Stimulated activated CD4-positive, alpha-beta T cell treated with anti-CD3 and anti-CD28 coated beads, TNF-alpha, amount 100 ng/mL, for 24 hours (primary cell): ENCODE measurements at regions not wholly inside any gene's neighbourhood (a gene's known extent, or its start where the extent isn't known, plus 50 kb on each side); places are given as distances from the start of the nearest gene placed in this dataset.

Experiments used
- DNase-seq, 3 experiments: peaks; one replicate each; pipeline ENCODE4 v3.0.0-alpha.2; 2020; ENCODE audit warnings: low read depth in 3 of 3

GRCh38 chr5:124274949-124275348, 471.5 kb downstream of the ZNF608 start:
- DNase-seq: no peak

GRCh38 chr5:124264499-124264898, 481.9 kb downstream of the ZNF608 start:
- no peak for DNase-seq

DNA sequence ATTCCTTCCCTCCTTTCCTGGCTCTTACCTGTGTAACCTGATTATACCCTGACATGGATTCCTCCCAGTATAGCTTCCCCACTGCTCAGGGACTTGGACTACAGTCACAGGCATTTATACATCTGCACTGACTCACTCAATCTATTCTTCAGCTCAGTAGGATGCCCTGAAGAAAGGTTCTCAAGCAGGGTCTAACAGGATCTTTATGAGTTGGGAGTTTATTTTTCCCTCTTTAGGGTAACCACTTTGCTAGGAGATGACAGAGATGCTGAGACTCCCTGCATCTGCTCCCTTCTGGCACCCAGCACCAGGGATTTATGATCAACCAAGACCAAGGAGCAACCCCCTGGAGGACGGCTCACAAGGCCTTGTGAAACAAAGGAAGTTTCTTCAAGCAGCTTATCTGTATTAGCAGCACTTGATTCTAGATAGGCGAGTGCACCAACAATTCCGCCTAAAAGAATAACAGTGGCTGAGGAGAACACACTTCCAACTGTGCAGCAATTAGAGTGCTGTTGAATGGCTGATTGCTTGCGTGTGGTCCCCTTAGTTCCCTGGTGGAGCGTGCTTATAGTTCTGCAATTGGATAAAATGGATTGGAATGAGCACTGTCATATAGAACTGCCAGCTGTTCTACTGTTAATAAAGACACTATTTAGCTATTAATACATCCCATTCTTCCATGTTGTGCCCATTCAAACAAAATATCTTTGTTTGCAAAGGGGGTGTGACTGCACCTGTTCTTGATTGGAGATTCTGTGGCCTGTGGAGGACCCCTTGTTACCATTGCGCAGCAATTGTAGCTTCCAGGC, 482.6 kb downstream of the ZNF608 start:
- no peak for DNase-seq

GRCh38 chr5:124262991-124263571, 483.4 kb downstream of the ZNF608 start:
- no peak for DNase-seq

GRCh38 chr5:124262470-124262869, 484.0 kb downstream of the ZNF608 start:
- no peak for DNase-seq

GRCh38 chr5:124261848-124262247, 484.6 kb downstream of the ZNF608 start:
- DNase-seq: no peak

GRCh38 chr5:124260921-124261515, 485.4 kb downstream of the ZNF608 start:
- no peak for DNase-seq

DNA sequence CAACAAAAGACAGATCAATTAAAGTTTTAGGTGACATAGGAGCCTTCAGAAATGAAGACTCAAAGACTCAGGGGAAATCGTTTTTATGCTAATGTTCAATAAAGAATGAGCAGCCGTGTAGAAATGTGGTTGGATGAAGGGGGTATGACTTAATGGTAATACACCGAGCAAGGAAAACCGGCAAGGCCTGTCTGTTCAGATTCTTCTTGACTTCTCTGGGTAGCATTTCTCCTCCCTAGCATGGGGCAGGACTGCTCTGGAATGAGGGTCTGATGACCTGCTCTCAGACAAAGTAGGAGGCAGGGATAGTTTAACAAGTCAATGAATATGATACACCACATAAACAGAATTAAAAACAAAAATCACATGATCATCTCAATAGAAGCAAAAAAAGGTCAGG, 487.4 kb downstream of the ZNF608 start:
- DNase-seq: no peak

GRCh38 chr5:124257048-124257447, 489.4 kb downstream of the ZNF608 start:
- DNase-seq: no peak

DNA sequence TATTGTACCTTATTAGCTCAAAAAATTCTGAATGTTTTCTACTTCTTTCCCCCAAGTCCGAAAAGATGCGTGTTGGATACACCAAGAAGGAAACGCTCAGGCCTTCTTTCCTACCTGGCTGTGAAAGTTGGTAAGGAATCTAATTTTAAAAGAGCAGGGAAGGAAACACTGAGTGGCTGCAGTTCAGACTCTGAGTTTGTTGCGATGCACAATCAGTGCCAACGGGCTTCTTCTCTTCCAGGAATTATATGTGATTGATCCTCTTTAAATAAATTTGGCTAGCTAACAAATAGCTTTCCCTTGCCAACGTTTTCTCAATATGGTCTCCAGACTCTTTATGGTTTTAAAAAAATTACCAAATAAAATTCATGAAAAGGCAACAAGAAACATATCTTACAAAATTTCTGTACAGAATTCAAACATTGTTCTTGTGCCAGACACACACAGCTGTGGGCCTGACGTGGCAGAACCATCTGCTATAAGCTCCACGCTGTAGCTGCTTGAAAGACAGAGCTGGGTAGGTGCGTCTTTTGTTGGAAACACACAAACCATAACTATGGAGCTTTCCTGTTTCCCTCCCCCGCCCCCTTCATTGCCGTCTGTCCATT, 493.1 kb downstream of the ZNF608 start:
- DNase-seq: no peak

DNA sequence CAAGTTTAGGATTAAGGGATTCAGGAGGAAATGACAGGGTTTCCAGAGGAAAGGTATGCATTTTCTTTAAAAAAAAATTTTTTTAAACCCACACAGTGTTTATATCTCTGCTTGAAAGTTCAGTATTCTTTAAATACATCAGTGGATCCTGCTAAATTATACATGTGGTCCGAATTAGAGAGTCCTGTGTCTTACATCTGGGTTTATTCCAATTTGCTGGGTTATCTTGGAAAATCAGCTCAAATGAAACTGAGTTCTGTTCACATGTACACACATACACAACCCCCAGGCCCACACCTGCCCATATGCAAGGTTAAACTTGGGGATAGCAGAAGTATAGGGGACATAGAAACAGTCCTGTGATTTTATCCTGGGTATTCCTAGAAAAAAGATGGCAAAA, 493.7 kb downstream of the ZNF608 start:
- DNase-seq: no peak

- no peak for DNase-seq
These were observed 494.2 kb downstream of the ZNF608 start for GRCh38 chr5:124252191-124252638.

DNA sequence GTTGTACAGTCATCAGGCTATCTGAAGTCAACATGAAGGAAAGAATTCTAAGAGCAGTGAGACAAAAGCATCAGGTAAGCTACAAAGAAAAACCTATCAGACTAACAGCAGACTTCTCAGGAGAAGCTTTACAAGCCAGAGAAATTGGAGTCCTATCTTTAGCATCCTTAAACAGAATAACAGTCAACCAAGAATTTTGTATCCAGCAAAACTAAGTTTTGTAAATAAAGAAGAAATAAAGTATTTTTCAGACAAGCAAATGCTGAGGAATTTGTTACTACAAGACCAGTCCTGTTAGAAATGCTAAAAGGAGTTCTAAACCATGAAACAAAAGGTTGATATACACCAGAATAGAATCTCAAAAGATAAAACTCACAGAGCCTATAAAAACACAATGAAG, 501.2 kb downstream of the ZNF608 start:
- no peak for DNase-seq

DNA sequence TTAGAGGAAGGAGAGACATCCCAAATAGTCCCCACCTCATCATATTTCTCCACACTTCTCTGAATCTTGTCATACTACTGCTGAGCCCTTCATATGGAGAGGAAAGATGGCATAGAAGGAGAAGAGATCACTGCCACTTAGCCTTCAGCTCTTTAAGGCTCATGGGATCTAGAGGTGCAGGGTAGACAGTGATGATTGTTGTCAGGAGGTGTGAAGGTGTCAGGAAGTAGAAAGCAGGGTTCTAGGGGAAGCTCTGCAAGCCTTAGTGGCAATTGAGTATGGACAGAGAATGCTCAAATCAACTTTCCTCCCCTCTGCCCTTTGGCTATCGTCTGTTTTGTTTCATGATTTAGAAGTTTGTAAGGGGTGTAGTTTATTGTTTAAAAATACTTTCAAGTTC, 505.7 kb downstream of the ZNF608 start:
- no peak for DNase-seq

DNA sequence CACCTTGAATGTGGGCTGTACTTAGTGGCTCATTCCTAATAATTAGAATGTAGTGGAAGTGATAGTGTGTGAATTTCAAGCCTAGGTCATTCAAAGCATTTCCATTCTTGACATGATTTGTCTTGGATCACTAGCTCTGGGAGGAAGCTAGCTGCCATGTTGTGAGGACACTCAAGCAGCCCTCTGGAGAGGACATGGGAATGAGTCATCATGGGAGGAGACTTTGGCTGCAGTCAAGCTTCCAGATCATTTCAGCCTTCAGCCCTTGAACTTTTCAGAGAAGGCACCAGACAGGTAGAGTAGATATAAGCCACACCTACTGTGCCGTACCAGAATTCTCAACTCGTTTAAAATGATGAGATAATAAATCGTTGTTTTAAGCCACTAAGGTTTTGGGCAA, 506.9 kb downstream of the ZNF608 start:
- no peak for DNase-seq

- DNase-seq: no peak
These were observed 508.1 kb downstream of the ZNF608 start for GRCh38 chr5:124238350-124238749.

GRCh38 chr5:124237206-124237695, 509.2 kb downstream of the ZNF608 start:
- DNase-seq: no peak

- no peak for DNase-seq
These were observed 509.9 kb downstream of the ZNF608 start for GRCh38 chr5:124236361-124237205.

DNA sequence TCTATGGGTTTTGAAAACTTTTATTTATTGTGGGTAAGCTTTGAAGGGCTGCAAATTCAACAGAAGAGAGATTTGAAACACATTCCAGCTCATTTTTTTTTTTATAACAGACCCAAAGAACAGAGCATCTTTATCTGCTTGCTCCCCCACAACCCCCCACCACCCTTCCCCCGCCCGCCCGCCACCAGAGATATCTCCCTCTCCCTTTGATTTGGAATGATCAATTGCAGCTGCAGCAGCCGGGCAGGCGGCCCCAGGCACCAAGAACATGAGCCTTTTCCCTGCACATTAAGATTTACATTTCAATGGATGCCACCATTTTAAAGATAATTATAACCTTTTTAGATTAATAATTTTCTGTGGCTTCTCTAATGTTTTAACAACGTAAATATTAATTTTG, 510.9 kb downstream of the ZNF608 start:
- DNase-seq: no peak

DNA sequence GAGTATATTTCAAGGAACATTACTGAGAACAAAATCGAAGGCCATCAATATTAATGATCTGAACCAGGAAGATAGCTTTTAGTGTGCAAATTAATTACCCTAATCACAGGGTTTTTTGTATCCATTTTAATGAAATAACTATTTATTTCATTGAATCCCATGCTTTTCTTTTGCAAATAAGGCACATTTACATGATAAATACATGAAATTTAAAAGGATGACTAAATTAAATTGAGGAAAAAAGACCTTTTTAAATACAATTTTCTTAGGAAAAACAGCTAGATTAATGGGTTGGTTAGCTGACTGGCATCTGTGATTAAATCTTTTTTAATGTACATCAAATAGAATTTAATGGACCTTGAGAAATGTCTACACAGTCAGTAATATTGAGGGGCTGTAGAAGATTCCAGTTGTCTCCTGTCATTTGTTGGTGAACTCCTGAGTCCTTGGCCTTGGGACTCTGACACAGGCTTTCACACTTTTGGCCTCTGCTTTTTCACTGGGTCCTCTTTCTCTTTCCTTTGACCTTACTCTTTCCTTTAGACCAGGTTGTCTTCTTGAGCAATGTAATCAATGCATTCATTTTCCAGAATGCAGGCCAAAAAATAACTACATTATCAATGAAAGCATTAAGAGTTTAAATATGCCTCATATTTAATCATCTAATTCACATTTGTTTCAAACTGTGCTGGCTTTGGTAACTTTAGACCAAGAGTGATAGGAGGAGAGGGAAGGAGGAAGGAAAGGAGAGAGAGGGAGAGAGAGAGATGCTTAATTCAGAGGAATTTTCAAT, 511.5 kb downstream of the ZNF608 start:
- DNase-seq: no peak
